ENCODE measurements at regions not wholly inside any gene's neighbourhood (a gene's known extent, or its start where the extent isn't known, plus 50 kb on each side); places are given as distances from the start of the nearest gene placed in this dataset.

DNA sequence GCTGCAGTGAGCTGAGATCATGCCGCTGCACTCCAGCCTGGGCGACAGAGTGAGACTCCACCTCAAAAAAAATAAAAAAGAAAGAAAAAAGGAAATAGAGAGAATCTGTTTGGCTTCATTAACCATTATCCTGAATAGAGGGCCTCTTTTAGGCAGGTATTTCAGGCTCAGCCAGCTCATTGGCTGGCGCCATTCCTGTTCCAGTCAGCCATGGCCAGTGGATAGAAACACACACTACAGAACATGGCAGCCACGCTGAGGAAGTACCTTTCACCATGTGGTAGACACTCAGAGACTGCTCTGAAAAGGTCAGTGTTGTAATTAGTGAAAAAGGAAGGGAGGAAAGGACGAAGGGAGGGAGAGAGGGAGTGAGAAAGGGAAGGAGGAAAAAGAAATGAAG is 340.0 kb upstream of the ACTBL2 start:
- TF ChIP-seq, protein P1, sequence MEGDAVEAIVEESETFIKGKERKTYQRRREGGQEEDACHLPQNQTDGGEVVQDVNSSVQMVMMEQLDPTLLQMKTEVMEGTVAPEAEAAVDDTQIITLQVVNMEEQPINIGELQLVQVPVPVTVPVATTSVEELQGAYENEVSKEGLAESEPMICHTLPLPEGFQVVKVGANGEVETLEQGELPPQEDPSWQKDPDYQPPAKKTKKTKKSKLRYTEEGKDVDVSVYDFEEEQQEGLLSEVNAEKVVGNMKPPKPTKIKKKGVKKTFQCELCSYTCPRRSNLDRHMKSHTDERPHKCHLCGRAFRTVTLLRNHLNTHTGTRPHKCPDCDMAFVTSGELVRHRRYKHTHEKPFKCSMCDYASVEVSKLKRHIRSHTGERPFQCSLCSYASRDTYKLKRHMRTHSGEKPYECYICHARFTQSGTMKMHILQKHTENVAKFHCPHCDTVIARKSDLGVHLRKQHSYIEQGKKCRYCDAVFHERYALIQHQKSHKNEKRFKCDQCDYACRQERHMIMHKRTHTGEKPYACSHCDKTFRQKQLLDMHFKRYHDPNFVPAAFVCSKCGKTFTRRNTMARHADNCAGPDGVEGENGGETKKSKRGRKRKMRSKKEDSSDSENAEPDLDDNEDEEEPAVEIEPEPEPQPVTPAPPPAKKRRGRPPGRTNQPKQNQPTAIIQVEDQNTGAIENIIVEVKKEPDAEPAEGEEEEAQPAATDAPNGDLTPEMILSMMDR (IDR thresholded peaks at IDR 0.05): no peak
- TF ChIP-seq POLR2AphosphoS5 (IDR thresholded peaks at IDR 0.05) (no peak), EP300 (IDR thresholded peaks at IDR 0.05) (no peak), POLR2A (IDR thresholded peaks at IDR 0.05) (no peak)
- H3K27ac ChIP-seq: no peak overlapping the region
- no peak overlapping the region for H3K4me3 ChIP-seq
- H3K9me3 ChIP-seq: no peaks in the 10 kb centered on the region
- DNase-seq (no peak), ATAC-seq (ENCODE audit: low FRiP score in 2 of 2) (no peak)
- H3K27me3 ChIP-seq: no peaks in the 10 kb centered on the region
- no peaks in the 10 kb centered on the region for H3K36me3 ChIP-seq
- no peaks in the 10 kb centered on the region for H3K4me1 ChIP-seq
- 82 to 88% methylated on average over 5 of the region's 5 CpGs for WGBS, 2 donors

DNA sequence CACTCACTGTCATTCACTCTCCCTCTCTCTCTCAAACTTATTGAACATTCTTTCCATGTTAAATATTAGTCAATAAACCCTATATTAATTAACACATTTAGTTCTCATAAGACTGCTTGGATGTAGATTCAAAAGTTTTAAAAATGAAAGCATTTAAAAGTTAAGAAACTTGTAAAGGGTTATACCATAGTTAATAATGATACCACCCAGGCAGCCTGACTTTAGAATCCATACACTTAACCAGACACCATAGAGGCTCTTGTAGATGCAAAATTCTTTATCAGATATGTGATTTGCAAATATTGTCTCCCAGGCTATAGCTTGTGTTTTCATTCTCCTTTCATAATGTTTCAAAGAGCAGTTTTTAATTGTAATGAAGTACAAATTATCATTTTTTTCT is 335.8 kb upstream of the ACTBL2 start:
- H3K27ac ChIP-seq: no peak overlapping the region
- no peaks in the 10 kb centered on the region for H3K27me3 ChIP-seq
- no peak for DNase-seq
- H3K9me3 ChIP-seq: no peaks in the 10 kb centered on the region
- no peaks in the 10 kb centered on the region for H3K4me1 ChIP-seq
- H3K36me3 ChIP-seq: no peaks in the 10 kb centered on the region
- H3K4me3 ChIP-seq: no peak overlapping the region
- no peak for TF ChIP-seq EP300 (IDR thresholded peaks at IDR 0.05)
- TF ChIP-seq, protein P1 (IDR thresholded peaks at IDR 0.05): no peak
- TF ChIP-seq POLR2AphosphoS5 (IDR thresholded peaks at IDR 0.05): no peak
- TF ChIP-seq POLR2A (IDR thresholded peaks at IDR 0.05): no peak
- ATAC-seq (ENCODE audit: low FRiP score in 2 of 2): no peak

DNA sequence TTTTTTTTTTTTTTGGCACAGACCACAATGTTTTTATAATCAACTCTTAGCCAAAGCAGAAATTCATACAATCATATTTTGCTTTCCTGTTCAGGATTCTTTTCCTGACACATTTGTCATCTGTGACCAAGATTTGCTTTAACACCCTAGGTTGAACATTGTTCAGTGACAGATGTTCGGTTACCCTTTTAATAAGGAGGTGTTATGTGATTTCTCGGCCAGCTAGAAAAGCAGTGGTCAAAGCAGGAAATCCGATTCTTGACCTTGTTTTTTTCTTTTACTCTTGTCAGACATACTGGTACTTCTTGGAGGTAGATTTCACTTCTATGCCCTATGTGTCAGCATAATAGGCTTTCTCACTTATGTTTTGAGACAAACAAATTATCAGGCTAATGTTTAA is 335.3 kb upstream of the ACTBL2 start:
- Histone ChIP-seq H3K9me3 (no peaks in the 10 kb centered on the region), H3K4me1 (no peaks in the 10 kb centered on the region), H3K4me3 (no peak overlapping the region), H3K27ac (no peak overlapping the region), H3K36me3 (no peaks in the 10 kb centered on the region), H3K27me3 (no peaks in the 10 kb centered on the region)
- DNase-seq: no peak
- TF ChIP-seq POLR2A (IDR thresholded peaks at IDR 0.05) (no peak), POLR2AphosphoS5 (IDR thresholded peaks at IDR 0.05) (no peak), EP300 (IDR thresholded peaks at IDR 0.05) (no peak)
- TF ChIP-seq, protein P1 (IDR thresholded peaks at IDR 0.05): no peak
- no peak for ATAC-seq (ENCODE audit: low FRiP score in 2 of 2)
- WGBS, 2 donors: 50 to 51% methylated on average over 3 of the region's 3 CpGs

DNA sequence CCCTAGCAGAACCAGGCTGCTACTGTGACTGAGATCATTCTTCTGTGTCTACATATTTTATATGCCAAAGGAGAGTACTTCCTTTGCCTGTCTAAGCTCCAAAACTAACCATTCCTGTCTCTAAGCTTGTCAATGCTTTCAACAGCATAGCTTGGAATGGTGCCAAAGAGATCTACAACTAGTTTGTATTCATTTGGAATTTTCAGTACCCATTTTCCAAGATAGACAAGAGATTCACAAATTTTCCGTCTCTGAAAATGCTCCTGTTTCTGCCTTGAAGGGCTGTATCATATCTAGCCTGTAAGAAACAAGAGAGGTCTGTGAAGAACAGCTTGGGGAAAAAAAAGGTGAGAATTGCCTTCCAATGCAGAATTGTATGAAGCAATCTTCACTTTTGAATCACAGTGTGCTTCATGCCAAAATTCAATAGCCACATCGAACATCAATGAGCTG is 334.4 kb upstream of the ACTBL2 start:
- Histone ChIP-seq H3K27ac (no peak overlapping the region), H3K9me3 (no peaks in the 10 kb centered on the region), H3K4me1 (no peaks in the 10 kb centered on the region), H3K36me3 (no peaks in the 10 kb centered on the region), H3K4me3 (no peak overlapping the region), H3K27me3 (no peaks in the 10 kb centered on the region)
- WGBS, 2 donors: 65 to 72% methylated on average over 2 of the region's 2 CpGs
- TF ChIP-seq, protein P1 (IDR thresholded peaks at IDR 0.05): no peak
- no peak for TF ChIP-seq POLR2AphosphoS5 (IDR thresholded peaks at IDR 0.05)
- no peak for TF ChIP-seq POLR2A (IDR thresholded peaks at IDR 0.05)
- no peak for TF ChIP-seq EP300 (IDR thresholded peaks at IDR 0.05)
- no peak for DNase-seq
- no peak for ATAC-seq (ENCODE audit: low FRiP score in 2 of 2)

DNA sequence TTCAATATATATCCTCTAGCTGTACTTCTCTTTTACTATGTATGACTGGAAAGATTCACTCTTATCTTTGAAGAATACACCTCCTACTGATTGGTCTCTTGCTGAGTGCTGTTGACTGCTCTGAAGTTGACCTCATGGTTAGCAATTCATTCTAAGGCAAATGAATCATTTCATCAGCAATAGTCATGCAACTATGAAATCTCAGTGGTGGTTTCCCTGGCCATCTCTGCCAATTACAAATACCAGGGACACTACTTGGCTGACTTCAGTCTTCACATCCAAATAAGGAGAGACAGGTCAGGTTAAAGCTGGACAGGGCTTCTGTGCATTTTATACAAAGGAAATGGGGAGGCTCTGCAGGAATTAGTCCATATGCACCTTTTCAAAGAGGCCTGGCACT is 333.5 kb upstream of the ACTBL2 start:
- Histone ChIP-seq H3K4me1 (no peaks in the 10 kb centered on the region), H3K9me3 (no peaks in the 10 kb centered on the region), H3K27ac (no peak overlapping the region), H3K27me3 (no peaks in the 10 kb centered on the region), H3K36me3 (no peaks in the 10 kb centered on the region), H3K4me3 (no peak overlapping the region)
- TF ChIP-seq EP300 (IDR thresholded peaks at IDR 0.05): no peak
- TF ChIP-seq, protein P1 (IDR thresholded peaks at IDR 0.05): no peak
- ATAC-seq (ENCODE audit: low FRiP score in 2 of 2): peak in 1 of 2 donors; percentile 59
- no peak for DNase-seq
